Thyroid gland (tissue), 4 donors: ENCODE measurements at regions not wholly inside any gene's neighbourhood (a gene's known extent, or its start where the extent isn't known, plus 50 kb on each side); places are given as distances from the start of the nearest gene placed in this dataset.

Source experiments
- DNase-seq, 2 donors: peaks; one replicate each; pipeline ENCODE4 v3.0.0-alpha.2; 2019
- H3K27ac ChIP-seq, 3 donors: fragments of 200-600 bp; sonication (generic); 1 replicate in 2 of 3; 2 replicates in 1 of 3; pipeline ENCODE4 v1.5.1; 2016 to 2019; ENCODE audit warnings: mild to moderate bottlenecking in 1 of 3, moderate library complexity in 1 of 3
- H3K27me3 ChIP-seq: fragments of 200-600 bp; sonication (generic); one replicate; pipeline ENCODE4 v1.5.1; 2019
- H3K36me3 ChIP-seq, 2 donors: fragments of 200-600 bp; sonication (generic); one replicate each; pipeline ENCODE4 v1.5.1; 2016 to 2019
- H3K4me1 ChIP-seq, 2 donors: fragments of 200-600 bp; sonication (generic); one replicate each; pipeline ENCODE4 v1.5.1; 2017 to 2019
- H3K4me3 ChIP-seq, 3 donors: fragments of 200-600 bp; sonication (generic); replicated peaks in 1 of 3; 1 replicate in 2 of 3; 2 replicates in 1 of 3; pipeline ENCODE4 v1.5.1; 2016; ENCODE audit warnings: mild to moderate bottlenecking in 1 of 3
- H3K9me3 ChIP-seq: fragments of 200-600 bp; sonication (generic); one replicate; pipeline ENCODE4 v1.5.1; 2017
- CTCF ChIP-seq, 6 experiments: fragments of 200-600 bp in 3 of 6; fragments of 450-650 bp in 3 of 6; sonication (generic) in 3 of 6; IDR thresholded peaks; one replicate each; pipeline ENCODE4 v1.5.1; 2016 to 2019; ENCODE audit warnings: antibody characterized with exemption in 6 of 6, mild to moderate bottlenecking in 2 of 6, inconsistent platforms in 1 of 6, moderate library complexity in 1 of 6
- POLR2A ChIP-seq, 2 donors: fragments of 450-650 bp; IDR thresholded peaks; one replicate each; pipeline ENCODE4 v1.6.1; 2017; ENCODE audit warnings: antibody characterized with exemption in 2 of 2, mild to moderate bottlenecking in 2 of 2, moderate library complexity in 1 of 2
- WGBS, 2 donors: methylation state at CpG; one replicate each; pipeline ENCODE4 v1.1.5; 2017; 5-methylcytosine and 5-hydroxymethylcytosine counted together
- intact Hi-C: fragments of 100-400 bp; cut with DNase I; formaldehyde crosslinking; loops from one replicate; pipeline ENCODE4 v1.15.1; 2023

GRCh38 chr13:97171136-97171535, 51.0 kb upstream of the MBNL2 start:
- 94 to 96% methylated on average over 2 of the region's 2 CpGs for WGBS, 2 donors
- no peak overlapping the region for H3K4me3 ChIP-seq

More at GRCh38 chr13:97171136-97171535, 51.0 kb upstream of the MBNL2 start:
- intact Hi-C loops: no loop called here
- no peak for DNase-seq
- no peak overlapping the region for H3K27ac ChIP-seq
- no peaks in the 10 kb centered on the region for H3K36me3 ChIP-seq
- H3K27me3 ChIP-seq: no peaks in the 10 kb centered on the region
- H3K4me1 ChIP-seq: no peaks in the 10 kb centered on the region
- H3K9me3 ChIP-seq: no peaks in the 10 kb centered on the region
- TF ChIP-seq CTCF (IDR thresholded peaks at IDR 0.05): no peak
- TF ChIP-seq POLR2A (IDR thresholded peaks at IDR 0.05): no peak
